GM12864 (cell line): ENCODE measurements at regions not wholly inside any gene's neighbourhood (a gene's known extent, or its start where the extent isn't known, plus 50 kb on each side); places are given as distances from the start of the nearest gene placed in this dataset.

Experiments
- DNase-seq: peaks from one replicate; pipeline ENCODE4 v3.0.0-alpha.2; 2011; ENCODE audit warnings: low read depth
- H3K4me3 ChIP-seq: 2 replicates; pipeline ENCODE4 v1.5.1; 2011; ENCODE audit warnings: mild to moderate bottlenecking, low read depth, low read length, control low read depth
- TF ChIP-seq, protein P1 (sequence below): IDR thresholded peaks from 2 replicates; pipeline ENCODE4 v1.5.1; 2011; ENCODE audit warnings: low read depth, mild to moderate bottlenecking, moderate library complexity, low read length, control low read depth, inconsistent platforms; ENCODE audit errors: missing control alignments

DNA sequence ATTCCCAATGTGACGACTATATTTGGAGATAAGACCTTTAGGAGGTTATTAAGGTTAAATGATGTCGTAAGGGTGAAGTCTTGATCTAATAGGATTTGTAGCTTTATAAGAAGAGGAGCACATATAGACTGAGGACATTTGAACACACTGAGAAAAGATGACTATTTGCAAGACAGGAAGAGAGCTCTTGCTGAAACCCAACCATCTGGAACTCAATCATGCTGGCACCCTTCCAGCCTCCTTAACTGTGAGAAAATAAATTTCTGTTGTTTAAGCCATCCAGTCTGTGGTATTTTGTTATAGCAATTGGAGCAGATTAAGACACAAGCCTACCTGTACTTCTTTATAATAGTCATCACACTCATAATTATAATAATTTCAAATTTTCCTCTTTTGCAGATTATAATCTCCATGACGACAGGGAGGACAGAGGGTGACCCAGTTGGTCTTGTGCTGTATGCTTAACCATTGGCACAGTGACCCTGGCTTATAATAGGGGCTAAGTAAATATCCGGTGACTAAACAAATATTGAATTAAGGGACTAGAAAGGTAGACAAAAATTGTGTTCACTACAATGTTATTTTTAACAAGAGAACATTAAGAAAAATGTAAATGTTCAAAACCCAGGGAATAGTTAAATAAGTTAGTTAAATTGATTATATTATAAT lies 206.4 kb upstream of the HDDC2 start:
- H3K4me3 ChIP-seq: no peak overlapping the region
- TF ChIP-seq, protein P1, sequence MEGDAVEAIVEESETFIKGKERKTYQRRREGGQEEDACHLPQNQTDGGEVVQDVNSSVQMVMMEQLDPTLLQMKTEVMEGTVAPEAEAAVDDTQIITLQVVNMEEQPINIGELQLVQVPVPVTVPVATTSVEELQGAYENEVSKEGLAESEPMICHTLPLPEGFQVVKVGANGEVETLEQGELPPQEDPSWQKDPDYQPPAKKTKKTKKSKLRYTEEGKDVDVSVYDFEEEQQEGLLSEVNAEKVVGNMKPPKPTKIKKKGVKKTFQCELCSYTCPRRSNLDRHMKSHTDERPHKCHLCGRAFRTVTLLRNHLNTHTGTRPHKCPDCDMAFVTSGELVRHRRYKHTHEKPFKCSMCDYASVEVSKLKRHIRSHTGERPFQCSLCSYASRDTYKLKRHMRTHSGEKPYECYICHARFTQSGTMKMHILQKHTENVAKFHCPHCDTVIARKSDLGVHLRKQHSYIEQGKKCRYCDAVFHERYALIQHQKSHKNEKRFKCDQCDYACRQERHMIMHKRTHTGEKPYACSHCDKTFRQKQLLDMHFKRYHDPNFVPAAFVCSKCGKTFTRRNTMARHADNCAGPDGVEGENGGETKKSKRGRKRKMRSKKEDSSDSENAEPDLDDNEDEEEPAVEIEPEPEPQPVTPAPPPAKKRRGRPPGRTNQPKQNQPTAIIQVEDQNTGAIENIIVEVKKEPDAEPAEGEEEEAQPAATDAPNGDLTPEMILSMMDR: no peak
- no peak for DNase-seq

DNA sequence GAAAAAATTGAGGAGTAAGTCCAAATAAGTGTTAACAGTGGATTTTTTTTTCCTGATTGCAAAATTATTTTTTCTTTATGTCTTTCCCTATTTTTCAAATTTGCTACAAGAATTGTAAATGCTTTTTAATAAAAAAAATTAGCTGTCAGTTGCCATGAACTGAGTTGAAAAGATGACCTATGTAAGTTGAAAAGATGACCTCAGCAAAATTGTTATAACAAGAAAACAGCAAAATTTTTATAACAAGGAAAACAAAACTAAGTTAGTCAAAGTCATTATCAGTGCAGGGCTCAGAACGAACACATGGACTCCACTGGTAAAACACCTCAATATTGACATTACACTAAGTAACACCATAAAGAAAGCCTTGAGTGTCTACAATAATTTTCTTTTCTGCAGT lies 207.0 kb upstream of the HDDC2 start:
- no peak overlapping the region for H3K4me3 ChIP-seq
- TF ChIP-seq, protein P1: no peak
- no peak for DNase-seq

DNA sequence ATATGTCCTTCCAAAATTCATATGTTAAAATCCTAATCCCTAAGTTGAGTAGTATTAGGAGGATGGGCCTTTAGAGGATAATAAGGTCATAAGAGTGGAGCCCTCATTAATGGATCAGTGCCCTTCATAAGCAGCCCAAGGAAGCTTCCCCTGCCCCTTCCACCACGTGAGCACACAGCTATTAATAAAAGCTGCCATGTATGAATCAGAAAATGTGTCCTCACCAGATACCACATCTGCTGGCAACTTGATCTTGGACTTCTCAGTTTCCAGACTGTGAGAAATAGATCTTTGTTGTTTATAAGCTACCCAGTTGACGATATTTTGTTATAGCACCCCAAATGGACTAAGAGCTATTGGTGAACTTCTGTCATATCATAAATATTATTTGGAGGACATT lies 207.7 kb upstream of the HDDC2 start:
- no peak overlapping the region for H3K4me3 ChIP-seq
- TF ChIP-seq, protein P1: no peak
- DNase-seq: no peak

DNA sequence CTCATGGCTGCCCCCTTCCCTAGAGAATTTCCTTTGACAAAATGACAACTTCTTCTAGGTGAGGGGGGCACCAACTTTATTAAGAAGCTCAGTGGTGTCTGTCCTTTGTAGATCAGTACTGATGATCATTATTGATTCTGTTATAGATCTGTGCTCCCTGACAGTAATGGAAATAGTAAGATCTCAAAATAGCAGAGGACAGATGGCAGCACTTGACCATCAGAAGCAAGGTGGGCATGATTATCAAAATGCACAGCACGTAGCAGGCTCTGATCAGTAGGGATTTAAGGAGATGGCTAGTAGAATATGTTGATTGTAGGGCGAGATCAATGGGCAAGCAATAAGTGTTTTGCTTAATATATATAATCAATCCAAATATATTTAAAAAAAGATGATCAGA lies 208.6 kb upstream of the HDDC2 start:
- TF ChIP-seq, protein P1: no peak

DNA sequence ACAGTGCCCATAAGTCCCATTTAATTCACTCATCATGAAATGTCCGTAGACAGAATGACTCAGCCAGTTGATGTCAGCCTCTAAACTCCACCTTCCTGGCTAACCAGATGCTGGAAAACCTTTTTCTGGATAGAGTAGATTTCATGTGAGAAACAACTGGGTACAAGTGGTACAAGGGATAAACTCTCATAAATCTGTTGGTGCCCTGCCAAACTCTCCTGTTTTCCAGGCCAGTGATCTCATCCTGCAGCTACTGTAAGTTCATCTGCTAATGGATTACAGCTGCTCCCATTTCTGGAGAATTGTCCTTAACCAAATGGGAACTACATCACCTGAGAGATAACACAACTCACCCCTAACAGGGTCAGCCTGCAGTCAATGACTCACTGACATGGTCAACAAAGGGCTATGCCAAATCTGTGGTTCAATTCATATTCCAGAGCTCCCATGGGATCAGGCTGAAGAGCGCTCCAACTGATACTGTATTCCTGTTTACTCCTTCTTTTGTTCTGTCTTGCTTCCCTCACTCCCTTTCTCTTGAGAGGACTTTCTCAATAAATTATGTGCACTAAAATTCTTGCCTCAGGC lies 210.1 kb upstream of the HDDC2 start:
- no peak for DNase-seq
- TF ChIP-seq, protein P1: no peak
- H3K4me3 ChIP-seq: no peak overlapping the region

More for the DNA sequence above, 208.6 kb upstream of the HDDC2 start:
- DNase-seq: no peak
- H3K4me3 ChIP-seq: no peak overlapping the region

DNA sequence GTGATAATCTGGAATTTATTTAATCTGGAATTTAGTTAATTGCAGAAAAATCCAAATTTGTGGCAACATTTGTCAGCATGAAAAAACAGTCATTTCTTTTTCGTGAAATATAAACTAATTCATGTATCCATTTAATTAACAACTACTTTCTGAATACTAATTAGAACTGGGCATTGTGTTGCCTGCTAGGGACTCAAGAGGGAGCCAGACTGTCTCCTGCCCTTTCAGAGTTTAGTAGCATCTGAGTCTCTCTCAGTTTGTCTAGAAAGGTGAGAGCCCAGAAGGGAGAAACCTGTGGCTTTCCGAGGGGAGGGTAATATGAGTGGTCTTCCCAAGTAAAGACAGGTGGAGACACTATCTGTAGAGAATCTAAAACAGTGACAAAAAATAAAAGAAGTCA lies 210.9 kb upstream of the HDDC2 start:
- peak; percentile 2 for DNase-seq
- no peak overlapping the region for H3K4me3 ChIP-seq
- TF ChIP-seq, protein P1: peak; percentile 55

DNA sequence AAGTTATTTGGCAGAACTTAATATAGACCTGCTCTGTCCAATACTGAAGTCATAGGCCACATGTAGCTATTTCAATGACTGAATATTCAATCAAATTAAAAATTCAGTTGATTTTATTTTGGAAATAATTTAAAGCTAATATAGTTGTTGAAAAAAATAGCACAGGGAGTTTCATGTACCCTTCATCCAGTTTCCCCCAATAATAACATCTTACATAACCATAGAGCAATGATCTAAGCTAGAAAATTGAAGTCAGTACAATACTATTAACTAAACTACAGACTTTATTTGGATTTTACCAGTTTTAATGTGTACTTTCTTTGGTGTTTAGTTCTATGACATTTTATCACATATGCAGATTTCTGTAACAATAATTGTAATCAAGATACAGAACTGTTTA lies 212.2 kb upstream of the HDDC2 start:
- H3K4me3 ChIP-seq: no peak overlapping the region
- DNase-seq: no peak
- TF ChIP-seq, protein P1: no peak
